ENCODE measurements at regions not wholly inside any gene's neighbourhood (a gene's known extent, or its start where the extent isn't known, plus 50 kb on each side); places are given as distances from the start of the nearest gene placed in this dataset.

GRCh38 chr2:105454801-105455485 is 56.1 kb upstream of the FHL2 start:
- Mint-ChIP-seq H3K36me3 (ENCODE audit: low read depth) (no peaks in the 10 kb centered on the region), H3K4me1 (ENCODE audit: low read depth) (peaks cover 4% of the 10 kb centered on the region), H3K27ac (no peak overlapping the region), H3K4me3 (no peak overlapping the region), H3K27me3 (ENCODE audit: low read depth) (no peaks in the 10 kb centered on the region), H3K9me3 (no peaks in the 10 kb centered on the region)
- intact Hi-C loops (cut with micrococcal nuclease) = no loop called here
- peak; percentile 19 for DNase-seq
- CTCF ChIA-PET = no interaction called here

- Mint-ChIP-seq H3K4me3 (no peak overlapping the region), H3K9me3 (no peaks in the 10 kb centered on the region), H3K36me3 (ENCODE audit: low read depth) (no peaks in the 10 kb centered on the region), H3K4me1 (ENCODE audit: low read depth) (peaks cover 4% of the 10 kb centered on the region), H3K27me3 (ENCODE audit: low read depth) (peaks cover 5% of the 10 kb centered on the region), H3K27ac (no peak overlapping the region)
- no peak for DNase-seq
- intact Hi-C loops (cut with micrococcal nuclease) = no loop called here
- CTCF ChIA-PET = interaction anchor here (0.7 kb wide), 1 partner anchor 86 kb away, joined by 3 read pairs; no protein-coding TSS in a partner anchor
These were observed 52.8 kb upstream of the FHL2 start for GRCh38 chr2:105451571-105452166.

GRCh38 chr2:105450471-105450870 is 51.6 kb upstream of the FHL2 start:
- Mint-ChIP-seq H3K27me3 (ENCODE audit: low read depth) (peaks cover 5% of the 10 kb centered on the region), H3K36me3 (ENCODE audit: low read depth) (no peaks in the 10 kb centered on the region), H3K9me3 (no peaks in the 10 kb centered on the region), H3K27ac (no peak overlapping the region), H3K4me3 (no peak overlapping the region), H3K4me1 (ENCODE audit: low read depth) (peaks cover 4% of the 10 kb centered on the region)
- DNase-seq = no peak
- intact Hi-C loops (cut with micrococcal nuclease) = no loop called here
- CTCF ChIA-PET = no interaction called here

- Mint-ChIP-seq H3K27me3 (ENCODE audit: low read depth) (peaks cover 5% of the 10 kb centered on the region), H3K36me3 (ENCODE audit: low read depth) (no peaks in the 10 kb centered on the region), H3K4me3 (no peak overlapping the region), H3K4me1 (ENCODE audit: low read depth) (no peaks in the 10 kb centered on the region), H3K27ac (no peak overlapping the region), H3K9me3 (no peaks in the 10 kb centered on the region)
- no peak for DNase-seq
- CTCF ChIA-PET = no interaction called here
- intact Hi-C loops (cut with micrococcal nuclease) = no loop called here
These were observed 50.2 kb upstream of the FHL2 start for GRCh38 chr2:105449076-105449475.

Measured in activated naive CD4-positive, alpha-beta T cell treated with anti-CD3 and anti-CD28 coated beads for 36 hours (primary cell).